ENCODE measurements at regions not wholly inside any gene's neighbourhood (a gene's known extent, or its start where the extent isn't known, plus 50 kb on each side); places are given as distances from the start of the nearest gene placed in this dataset.

DNA sequence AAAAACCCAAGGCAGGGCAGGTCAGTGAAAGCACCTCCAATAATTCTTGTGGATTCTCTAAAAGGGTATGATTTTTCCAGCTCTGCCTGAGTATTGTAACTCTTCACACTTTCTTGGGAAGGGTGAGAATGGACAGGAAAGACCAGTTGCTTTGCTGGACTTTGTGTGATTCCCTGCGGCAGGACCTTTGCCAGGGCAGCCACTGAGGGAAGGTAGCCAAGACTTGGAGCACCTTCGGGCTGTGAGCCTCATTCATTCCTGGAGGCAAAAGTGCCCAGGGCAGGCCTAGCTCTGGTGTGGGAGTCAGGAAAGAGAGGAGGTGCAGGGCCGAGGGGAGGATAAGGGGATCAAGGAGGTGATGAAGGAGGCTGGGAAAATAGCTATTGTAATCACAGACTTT is 80.2 kb downstream of the VCPKMT start:
- TF ChIP-seq ZNF274 (IDR thresholded peaks at IDR 0.05; ENCODE audit: low read depth, low read length) = no peak
- TF ChIP-seq POLR2AphosphoS5 (IDR thresholded peaks at IDR 0.05; ENCODE audit: low read depth, low read length) = no peak
- no peak for TF ChIP-seq CTCF (IDR thresholded peaks at IDR 0.05 in 2 of 3, conservative IDR thresholded peaks at IDR 0.05 in 1 of 3; ENCODE audit: borderline replicate concordance in 1 of 3, insufficient read depth in 1 of 3, low read depth in 2 of 3, low read length in 2 of 3)
- TF ChIP-seq MAX (IDR thresholded peaks at IDR 0.05) = no peak
